ENCODE measurements at regions not wholly inside any gene's neighbourhood (a gene's known extent, or its start where the extent isn't known, plus 50 kb on each side); places are given as distances from the start of the nearest gene placed in this dataset.
"Not testable (repeated sequence)": the region's sequence is repeated elsewhere in the genome, so short reads cannot be mapped to it uniquely, and the experiment has no call there.

DNA sequence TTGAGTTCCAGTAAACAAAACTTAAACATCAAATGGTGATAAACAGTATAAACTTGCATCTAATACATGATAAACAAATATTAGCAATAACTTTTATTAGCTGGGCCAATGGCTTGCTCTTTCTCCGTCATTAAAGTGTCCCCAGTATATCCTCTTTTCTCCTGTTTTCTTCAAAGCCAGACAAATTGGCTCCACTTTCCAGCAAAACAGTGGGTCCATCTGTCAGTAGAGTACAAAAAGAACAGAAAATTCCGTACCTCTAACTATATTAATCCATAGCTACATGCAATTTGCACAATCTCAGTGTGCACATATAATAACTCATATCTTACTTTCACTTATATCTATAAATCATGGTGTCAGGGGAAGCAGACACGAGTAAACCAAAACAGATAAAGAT, 678.0 kb upstream of the SPRY2 start (continued):
- TF ChIP-seq ELK1 (IDR thresholded peaks at IDR 0.05; ENCODE audit: low read depth, low read length) (no peak), HOXA7 (CRISPR knock-in tag; IDR thresholded peaks at IDR 0.05) (no peak), RNF2 (IDR thresholded peaks at IDR 0.05; ENCODE audit: borderline replicate concordance, low read depth) (no peak), EP300 (IDR thresholded peaks at IDR 0.05) (no peak), NFE2L2 (conservative IDR thresholded peaks at IDR 0.05; ENCODE audit: low read length) (no peak)

DNA sequence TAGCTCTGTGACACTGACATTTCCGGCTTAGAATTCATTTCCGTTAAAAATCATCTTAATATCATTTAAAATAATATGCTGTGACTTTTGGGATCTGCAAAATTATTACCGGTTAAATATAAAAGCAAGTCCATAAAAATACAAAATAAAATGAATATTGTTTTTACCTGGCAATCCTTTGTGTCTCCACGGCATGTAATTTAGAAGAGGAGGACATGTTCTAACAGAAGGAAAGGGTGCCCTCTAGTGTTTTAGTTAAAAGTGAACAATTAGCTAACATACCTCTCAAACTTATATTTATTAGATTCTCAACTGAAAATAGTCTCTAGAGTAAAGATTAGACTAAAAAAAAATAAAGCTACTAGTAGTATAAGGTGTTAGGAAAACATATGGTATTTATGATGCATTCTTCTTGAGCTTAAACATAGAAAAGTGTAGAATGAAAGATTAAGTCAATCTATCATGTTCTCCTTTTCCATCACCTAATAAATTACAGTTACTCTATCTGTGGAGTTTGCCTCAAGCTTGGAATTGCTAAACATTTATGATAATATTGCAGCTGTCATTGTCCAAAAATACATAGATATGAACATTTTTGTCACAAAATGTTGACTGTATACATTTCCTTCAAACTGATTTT, 676.7 kb upstream of the SPRY2 start:
- 33% methylated on average over 4 of the region's 4 CpGs for WGBS (ENCODE audit: missing lambda C conversion rate)
- ATAC-seq (peak in 1 of 2 experiments; percentile 63; a peak in 3 of 6 replicates), DNase-seq (ENCODE audit: low read depth in 1 of 2, low spot score in 1 of 2) (peak; percentile 17 to 37), FAIRE-seq (no peak)
- no peaks in the 10 kb centered on the region for H3K9me3 ChIP-seq
- peak; percentile 45 for TF ChIP-seq SMC3 (IDR thresholded peaks at IDR 0.05)
- no peak for TF ChIP-seq NPAS2 (CRISPR knock-in tag; IDR thresholded peaks at IDR 0.05; ENCODE audit: borderline replicate concordance)
- TF ChIP-seq RAD21 (conservative IDR thresholded peaks at IDR 0.05 in 1 of 2, IDR thresholded peaks at IDR 0.05 in 1 of 2): peak; percentile 64 to 65
- TF ChIP-seq, protein P1, sequence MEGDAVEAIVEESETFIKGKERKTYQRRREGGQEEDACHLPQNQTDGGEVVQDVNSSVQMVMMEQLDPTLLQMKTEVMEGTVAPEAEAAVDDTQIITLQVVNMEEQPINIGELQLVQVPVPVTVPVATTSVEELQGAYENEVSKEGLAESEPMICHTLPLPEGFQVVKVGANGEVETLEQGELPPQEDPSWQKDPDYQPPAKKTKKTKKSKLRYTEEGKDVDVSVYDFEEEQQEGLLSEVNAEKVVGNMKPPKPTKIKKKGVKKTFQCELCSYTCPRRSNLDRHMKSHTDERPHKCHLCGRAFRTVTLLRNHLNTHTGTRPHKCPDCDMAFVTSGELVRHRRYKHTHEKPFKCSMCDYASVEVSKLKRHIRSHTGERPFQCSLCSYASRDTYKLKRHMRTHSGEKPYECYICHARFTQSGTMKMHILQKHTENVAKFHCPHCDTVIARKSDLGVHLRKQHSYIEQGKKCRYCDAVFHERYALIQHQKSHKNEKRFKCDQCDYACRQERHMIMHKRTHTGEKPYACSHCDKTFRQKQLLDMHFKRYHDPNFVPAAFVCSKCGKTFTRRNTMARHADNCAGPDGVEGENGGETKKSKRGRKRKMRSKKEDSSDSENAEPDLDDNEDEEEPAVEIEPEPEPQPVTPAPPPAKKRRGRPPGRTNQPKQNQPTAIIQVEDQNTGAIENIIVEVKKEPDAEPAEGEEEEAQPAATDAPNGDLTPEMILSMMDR (IDR thresholded peaks at IDR 0.05): peak; percentile 56
- TF ChIP-seq, protein P2, sequence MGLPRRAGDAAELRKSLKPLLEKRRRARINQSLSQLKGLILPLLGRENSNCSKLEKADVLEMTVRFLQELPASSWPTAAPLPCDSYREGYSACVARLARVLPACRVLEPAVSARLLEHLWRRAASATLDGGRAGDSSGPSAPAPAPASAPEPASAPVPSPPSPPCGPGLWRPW (IDR thresholded peaks at IDR 0.05): no peak
- no peak for TF ChIP-seq ZFP36 (IDR thresholded peaks at IDR 0.05; ENCODE audit: borderline replicate concordance, partially characterized antibody)
- H3K4me3 ChIP-seq: no peak overlapping the region
- POLR2A ChIA-PET: interaction anchor here (0.5 kb wide), 1 partner anchor 658 kb away, joined by 4 read pairs; no protein-coding TSS in a partner anchor
- CTCF ChIA-PET: interaction anchor here (0.6 to 2.3 kb wide), 9 partner anchors 13 to 1598 kb away, joined by 3 to 11 read pairs (median 3); no protein-coding TSS in a partner anchor
- H3K4me1 ChIP-seq: no peaks in the 10 kb centered on the region
- H3K27ac ChIP-seq: no peak overlapping the region
- H3K4me2 ChIP-seq: no peak overlapping the region

GRCh38 chr13:81012031-81012430, 671.1 kb upstream of the SPRY2 start:
- 10% methylated on average over 2 of the region's 4 CpGs for WGBS (ENCODE audit: missing lambda C conversion rate)
- ATAC-seq (no peak), FAIRE-seq (no peak), DNase-seq (ENCODE audit: low read depth in 1 of 2, low spot score in 1 of 2) (no peak)
- H3K4me3 ChIP-seq: no peak overlapping the region
- POLR2A ChIA-PET: no interaction called here
- H3K9me3 ChIP-seq: no peaks in the 10 kb centered on the region
- TF ChIP-seq RARB (CRISPR knock-in tag; IDR thresholded peaks at IDR 0.05) (no peak), EP300 (IDR thresholded peaks at IDR 0.05) (no peak), BHLHE40 (IDR thresholded peaks at IDR 0.05; ENCODE audit: low read depth, low read length) (no peak), RNF2 (IDR thresholded peaks at IDR 0.05; ENCODE audit: borderline replicate concordance, low read depth) (no peak), ZFP36 (IDR thresholded peaks at IDR 0.05; ENCODE audit: borderline replicate concordance, partially characterized antibody) (no peak), CBX8 (IDR thresholded peaks at IDR 0.05) (no peak)
- TF ChIP-seq, protein P2 (IDR thresholded peaks at IDR 0.05): no peak
- H3K4me1 ChIP-seq: no peaks in the 10 kb centered on the region
- CTCF ChIA-PET: no interaction called here
- H3K27ac ChIP-seq: no peak overlapping the region
- no peak overlapping the region for H3K4me2 ChIP-seq

DNA sequence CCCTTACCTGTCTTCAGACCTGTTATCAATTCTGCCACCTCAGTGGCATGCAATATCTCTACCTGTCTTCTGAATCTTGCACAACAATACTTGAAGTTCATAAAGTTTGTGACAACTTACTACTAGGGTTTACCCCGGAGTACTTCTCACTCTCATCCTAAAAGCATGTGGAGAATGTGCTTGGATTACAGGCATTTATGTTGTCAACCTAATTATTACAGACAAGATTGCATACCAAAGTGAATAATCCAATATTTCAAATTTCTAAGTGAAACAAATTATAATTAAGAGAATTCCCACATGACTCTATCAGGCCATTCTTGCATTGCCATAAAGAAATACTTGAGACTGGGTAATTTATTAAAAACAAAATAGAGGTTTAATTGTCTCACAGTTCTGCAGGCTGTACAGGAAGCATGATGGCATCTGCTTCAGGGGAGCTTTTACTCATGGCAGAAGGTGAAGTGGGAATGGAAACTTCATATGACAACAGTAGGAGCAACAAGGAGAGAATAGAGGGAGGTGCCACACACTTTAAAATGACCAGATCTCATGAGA, 661.0 kb upstream of the SPRY2 start:
- no peaks in the 10 kb centered on the region for H3K9me3 ChIP-seq
- no peaks in the 10 kb centered on the region for H3K4me1 ChIP-seq
- ATAC-seq: no peak
- H3K4me2 ChIP-seq: no peak overlapping the region
- POLR2A ChIA-PET: no interaction called here
- no peak overlapping the region for H3K4me3 ChIP-seq
- no peak for FAIRE-seq
- H3K27ac ChIP-seq: no peak overlapping the region
- no peak for TF ChIP-seq RARB (CRISPR knock-in tag; IDR thresholded peaks at IDR 0.05)
- WGBS (ENCODE audit: missing lambda C conversion rate): 0% methylated on average over 1 of the region's 1 CpG
- CTCF ChIA-PET: no interaction called here
- no peak for DNase-seq (ENCODE audit: low read depth in 1 of 2, low spot score in 1 of 2)

GRCh38 chr13:80998603-80999002, 657.7 kb upstream of the SPRY2 start:
- ATAC-seq; FAIRE-seq; POLR2A ChIA-PET; H3K27ac ChIP-seq; H3K9me3 ChIP-seq; H3K4me3 ChIP-seq; CTCF ChIA-PET; H3K4me1 ChIP-seq; H3K4me2 ChIP-seq; DNase-seq (ENCODE audit: low read depth in 1 of 2, low spot score in 1 of 2): not testable (repeated sequence)
- WGBS (ENCODE audit: missing lambda C conversion rate): 36% methylated on average over 12 of the region's 15 CpGs

Measured in A549 (cell line).